SK-N-SH treated with all-trans-retinoic acid at 6 μM for 48 hours (cell line): ENCODE measurements at regions not wholly inside any gene's neighbourhood (a gene's known extent, or its start where the extent isn't known, plus 50 kb on each side); places are given as distances from the start of the nearest gene placed in this dataset.
A peak's percentile ranks its signal among the peaks of the same experiment; 100 is the strongest.

ENCODE experiments used
- ATAC-seq: fragments of 200-7000 bp; cut with Tn5 transposase; 3 replicates; pipeline ENCODE4 v1.9.1; 2020; ENCODE audit warnings: mild to moderate bottlenecking, moderate library complexity
- ARNTL ChIP-seq: fragments of 450-650 bp; formaldehyde crosslinking; IDR thresholded peaks from 2 replicates; pipeline ENCODE4 v1.5.0; 2020; ENCODE audit warnings: low read depth, mild to moderate bottlenecking, moderate library complexity, borderline replicate concordance
- BACH2 ChIP-seq: fragments of 250-450 bp; sonication (Bioruptor Pico); IDR thresholded peaks from 2 replicates; pipeline ENCODE4 v1.9.0; 2021; ENCODE audit warnings: mild to moderate bottlenecking, borderline replicate concordance
- CREB5 ChIP-seq: fragments of 250-450 bp; sonication (Bioruptor Pico); IDR thresholded peaks from 2 replicates; pipeline ENCODE4 v1.5.1; 2020; ENCODE audit warnings: low read depth, mild to moderate bottlenecking, moderate library complexity
- ESRRG ChIP-seq: fragments of 250-450 bp; sonication (Bioruptor Pico); IDR thresholded peaks from 2 replicates; pipeline ENCODE4 v1.6.1; 2021; ENCODE audit warnings: mild to moderate bottlenecking
- GLIS3 ChIP-seq: fragments of 250-450 bp; sonication (Bioruptor Pico); IDR thresholded peaks from 2 replicates; pipeline ENCODE4 v1.5.0; 2020; ENCODE audit warnings: mild to moderate bottlenecking, moderate library complexity
- PATZ1 ChIP-seq: fragments of 250-450 bp; sonication (Bioruptor Pico); IDR thresholded peaks from 2 replicates; pipeline ENCODE4 v1.8.0; 2020; ENCODE audit warnings: mild to moderate bottlenecking, moderate library complexity, borderline replicate concordance
- POU6F1 ChIP-seq: fragments of 250-450 bp; sonication (Bioruptor Pico); IDR thresholded peaks from 2 replicates; pipeline ENCODE4 v1.8.0; 2021; ENCODE audit warnings: low read depth, mild to moderate bottlenecking, moderate library complexity, borderline replicate concordance
- PPARA ChIP-seq: fragments of 250-450 bp; sonication (Bioruptor Pico); IDR thresholded peaks from 2 replicates; pipeline ENCODE4 v1.5.0; 2020; ENCODE audit warnings: mild to moderate bottlenecking, borderline replicate concordance
- SNAI2 ChIP-seq: fragments of 250-450 bp; sonication (Bioruptor Pico); IDR thresholded peaks from 2 replicates; pipeline ENCODE4 v1.5.0; 2020; ENCODE audit warnings: mild to moderate bottlenecking, moderate library complexity
- TCF4 ChIP-seq: fragments of 250-450 bp; sonication (Bioruptor Pico); IDR thresholded peaks from 2 replicates; pipeline ENCODE4 v1.8.0; 2021; ENCODE audit warnings: mild to moderate bottlenecking, moderate library complexity, borderline replicate concordance
- TOX ChIP-seq: fragments of 250-450 bp; sonication (Bioruptor Pico); IDR thresholded peaks from 2 replicates; pipeline ENCODE4 v1.8.0; 2021; ENCODE audit warnings: mild to moderate bottlenecking, moderate library complexity, borderline replicate concordance
- TSHZ2 ChIP-seq: fragments of 250-450 bp; sonication (Bioruptor Pico); IDR thresholded peaks from 2 replicates; pipeline ENCODE4 v1.5.0; 2020; ENCODE audit warnings: mild to moderate bottlenecking, moderate library complexity
- ZC3H10 ChIP-seq: fragments of 250-450 bp; sonication (Bioruptor Pico); IDR thresholded peaks from 2 replicates; pipeline ENCODE4 v1.5.1; 2021; ENCODE audit warnings: mild to moderate bottlenecking, moderate library complexity
- ZFP3 ChIP-seq: fragments of 250-450 bp; sonication (Bioruptor Pico); IDR thresholded peaks from 2 replicates; pipeline ENCODE4 v1.5.0; 2020; ENCODE audit warnings: mild to moderate bottlenecking, moderate library complexity
- ZFP30 ChIP-seq: fragments of 450-650 bp; formaldehyde crosslinking; IDR thresholded peaks from 2 replicates; pipeline ENCODE4 v1.5.0; 2022; ENCODE audit warnings: mild to moderate bottlenecking, moderate library complexity
- ZNF565 ChIP-seq: fragments of 450-650 bp; formaldehyde crosslinking; conservative IDR thresholded peaks from 2 replicates; pipeline ENCODE4 v1.5.0; 2020; ENCODE audit warnings: low read depth, mild to moderate bottlenecking, moderate library complexity
- ZNF70 ChIP-seq: fragments of 450-650 bp; formaldehyde crosslinking; IDR thresholded peaks from 2 replicates; pipeline ENCODE4 v1.5.0; 2020; ENCODE audit warnings: mild to moderate bottlenecking, moderate library complexity
- ZNF8 ChIP-seq: fragments of 450-650 bp; formaldehyde crosslinking; IDR thresholded peaks from 2 replicates; pipeline ENCODE4 v1.5.0; 2020; ENCODE audit warnings: mild to moderate bottlenecking, moderate library complexity
- TF ChIP-seq, protein P1 (sequence below): fragments of 250-450 bp; sonication (Bioruptor Pico); IDR thresholded peaks from 2 replicates; pipeline ENCODE4 v1.5.1; 2021; ENCODE audit warnings: mild to moderate bottlenecking, moderate library complexity

DNA sequence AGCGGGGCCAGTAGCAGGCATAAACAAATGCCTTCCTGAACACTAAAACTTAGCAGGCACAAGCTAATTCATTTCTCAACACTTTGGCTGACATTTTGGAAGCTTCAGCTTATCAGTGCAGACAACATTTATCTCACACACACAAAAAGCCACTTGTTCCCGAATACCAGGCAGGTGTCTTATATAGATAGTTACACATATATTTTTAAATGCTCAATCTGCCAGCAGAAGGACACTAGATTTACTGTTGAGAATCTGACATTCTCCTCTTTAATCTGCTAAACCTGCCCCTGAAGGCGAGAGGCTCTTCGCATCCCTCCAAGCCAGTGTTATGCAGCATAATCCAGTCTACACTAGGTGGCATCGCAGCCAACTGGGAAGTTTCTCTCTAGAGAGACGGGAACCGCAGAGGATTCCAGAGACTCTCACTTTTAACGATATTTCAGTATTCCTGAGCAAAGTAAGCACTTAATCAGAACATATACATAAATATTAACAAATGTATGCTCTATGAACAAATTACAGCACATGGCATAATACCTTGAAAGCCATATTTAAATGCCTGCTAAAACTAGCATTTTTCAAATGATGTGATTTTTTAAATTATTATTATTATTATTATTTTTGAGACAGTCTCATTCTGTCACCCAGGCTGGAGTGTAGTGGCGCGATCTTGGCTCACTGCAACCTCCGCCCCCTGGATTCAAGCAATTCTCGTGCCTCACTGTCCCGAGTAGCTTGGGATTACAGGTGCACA lies 90.2 kb upstream of the SCG2 start:
- ATAC-seq = peak; percentile 80
- TF ChIP-seq ZFP3 (CRISPR knock-in tag) (0 out of 2 replicates have a peak, but pooled peaks have one; percentile 29), POU6F1 (CRISPR knock-in tag) (no peak)

GRCh38 chr2:223688094-223688835 lies 86.1 kb upstream of the SCG2 start:
- ATAC-seq = no peak
- no peak for TF ChIP-seq ZFP30
- no peak for TF ChIP-seq BACH2 (CRISPR knock-in tag)
- TF ChIP-seq TOX (CRISPR knock-in tag) = no peak
- no peak for TF ChIP-seq SNAI2 (CRISPR knock-in tag)
- TF ChIP-seq TSHZ2 (CRISPR knock-in tag) = no peak
- TF ChIP-seq TCF4 = no peak
- no peak for TF ChIP-seq ARNTL (CRISPR knock-in tag)
- TF ChIP-seq, protein P1, sequence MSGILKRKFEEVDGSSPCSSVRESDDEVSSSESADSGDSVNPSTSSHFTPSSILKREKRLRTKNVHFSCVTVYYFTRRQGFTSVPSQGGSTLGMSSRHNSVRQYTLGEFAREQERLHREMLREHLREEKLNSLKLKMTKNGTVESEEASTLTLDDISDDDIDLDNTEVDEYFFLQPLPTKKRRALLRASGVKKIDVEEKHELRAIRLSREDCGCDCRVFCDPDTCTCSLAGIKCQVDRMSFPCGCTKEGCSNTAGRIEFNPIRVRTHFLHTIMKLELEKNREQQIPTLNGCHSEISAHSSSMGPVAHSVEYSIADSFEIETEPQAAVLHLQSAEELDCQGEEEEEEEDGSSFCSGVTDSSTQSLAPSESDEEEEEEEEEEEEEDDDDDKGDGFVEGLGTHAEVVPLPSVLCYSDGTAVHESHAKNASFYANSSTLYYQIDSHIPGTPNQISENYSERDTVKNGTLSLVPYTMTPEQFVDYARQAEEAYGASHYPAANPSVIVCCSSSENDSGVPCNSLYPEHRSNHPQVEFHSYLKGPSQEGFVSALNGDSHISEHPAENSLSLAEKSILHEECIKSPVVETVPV (CRISPR knock-in tag) = no peak
- no peak for TF ChIP-seq POU6F1 (CRISPR knock-in tag)
- TF ChIP-seq ZNF8 = no peak
- no peak for TF ChIP-seq GLIS3 (CRISPR knock-in tag)
- no peak for TF ChIP-seq PPARA (CRISPR knock-in tag)
- TF ChIP-seq ZNF70 (CRISPR knock-in tag) = no peak
- no peak for TF ChIP-seq PATZ1 (CRISPR knock-in tag)
- TF ChIP-seq ZNF565 (CRISPR knock-in tag) = no peak
- no peak for TF ChIP-seq CREB5 (CRISPR knock-in tag)

DNA sequence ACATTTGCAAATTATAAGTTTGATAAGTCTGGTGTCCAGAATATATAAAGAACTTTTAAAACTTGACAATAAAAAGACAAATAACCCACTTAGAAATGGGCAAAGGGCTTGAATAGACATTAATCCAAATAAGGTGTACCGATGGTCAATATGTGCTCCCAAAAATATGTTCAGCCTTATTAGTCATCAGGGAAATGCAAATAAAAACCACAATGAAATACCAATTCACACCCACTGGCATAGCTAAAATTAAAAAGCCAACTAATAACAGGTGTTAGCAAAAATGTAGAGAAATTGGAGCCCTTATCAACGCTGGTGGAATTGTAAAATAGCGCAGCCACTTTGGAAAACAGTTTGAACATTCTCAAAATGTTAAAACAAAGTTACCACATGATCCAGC lies 79.0 kb upstream of the SCG2 start:
- no peak for ATAC-seq
- no peak for TF ChIP-seq CREB5 (CRISPR knock-in tag)
- no peak for TF ChIP-seq ZFP30
- TF ChIP-seq TOX (CRISPR knock-in tag) = no peak
- no peak for TF ChIP-seq ARNTL (CRISPR knock-in tag)
- TF ChIP-seq ZNF565 (CRISPR knock-in tag) = no peak
- TF ChIP-seq BACH2 (CRISPR knock-in tag) = no peak
- no peak for TF ChIP-seq ZC3H10 (CRISPR knock-in tag)
- no peak for TF ChIP-seq TSHZ2 (CRISPR knock-in tag)
- no peak for TF ChIP-seq ZFP3 (CRISPR knock-in tag)
- no peak for TF ChIP-seq ESRRG
- no peak for TF ChIP-seq PPARA (CRISPR knock-in tag)
